ENCODE measurements at regions not wholly inside any gene's neighbourhood (a gene's known extent, or its start where the extent isn't known, plus 50 kb on each side); places are given as distances from the start of the nearest gene placed in this dataset.

GRCh38 chr2:156695020-156695419 is 258.8 kb downstream of the GPD2 start:
- no peak for DNase-seq (ENCODE audit: low read depth in 4 of 4, low spot score in 3 of 4)

GRCh38 chr2:156695595-156695994 is 259.4 kb downstream of the GPD2 start:
- no peak for DNase-seq (ENCODE audit: low read depth in 4 of 4, low spot score in 3 of 4)

- no peak for DNase-seq (ENCODE audit: low read depth in 4 of 4, low spot score in 3 of 4)
Observed at GRCh38 chr2:156697906-156698305, 261.7 kb downstream of the GPD2 start.

DNA sequence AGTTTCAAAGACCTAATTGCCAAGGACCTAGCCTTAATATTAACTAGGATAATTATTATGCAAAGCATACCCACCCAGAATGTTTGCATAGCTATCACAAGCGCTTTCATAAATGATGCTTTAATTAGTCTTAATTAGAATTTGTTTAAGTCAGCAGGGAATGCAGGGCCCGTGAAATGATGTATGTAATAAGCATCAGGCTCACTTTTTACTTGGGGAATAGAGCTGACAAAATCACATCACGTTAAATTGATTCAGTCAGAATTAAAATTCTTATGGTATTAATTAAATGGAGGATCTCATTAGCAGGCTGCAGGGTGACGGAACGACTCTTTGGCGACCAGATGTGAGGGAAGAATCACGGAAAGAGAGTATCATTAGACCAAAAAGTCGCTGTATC is 264.5 kb downstream of the GPD2 start:
- no peak for DNase-seq (ENCODE audit: low read depth in 4 of 4, low spot score in 3 of 4)

DNA sequence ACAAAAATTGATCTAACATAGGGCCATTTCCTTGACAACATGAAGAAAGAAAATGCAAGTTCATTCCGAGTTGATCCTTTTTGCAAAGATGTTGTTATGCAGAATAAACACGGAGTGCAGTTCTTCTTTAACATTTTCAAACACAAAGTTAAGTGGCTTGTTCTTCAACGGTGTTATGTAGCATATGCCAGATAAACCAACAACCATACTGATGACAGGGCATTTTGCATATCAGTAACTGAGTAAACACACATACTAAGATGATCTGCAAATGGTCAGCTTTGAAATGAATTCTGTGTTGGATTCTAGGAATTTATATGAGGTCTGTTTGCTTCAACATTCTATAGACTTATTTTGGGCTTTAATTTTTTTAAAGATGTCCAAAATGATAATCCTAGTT is 266.4 kb downstream of the GPD2 start:
- DNase-seq (ENCODE audit: low read depth in 4 of 4, low spot score in 3 of 4): no peak

DNA sequence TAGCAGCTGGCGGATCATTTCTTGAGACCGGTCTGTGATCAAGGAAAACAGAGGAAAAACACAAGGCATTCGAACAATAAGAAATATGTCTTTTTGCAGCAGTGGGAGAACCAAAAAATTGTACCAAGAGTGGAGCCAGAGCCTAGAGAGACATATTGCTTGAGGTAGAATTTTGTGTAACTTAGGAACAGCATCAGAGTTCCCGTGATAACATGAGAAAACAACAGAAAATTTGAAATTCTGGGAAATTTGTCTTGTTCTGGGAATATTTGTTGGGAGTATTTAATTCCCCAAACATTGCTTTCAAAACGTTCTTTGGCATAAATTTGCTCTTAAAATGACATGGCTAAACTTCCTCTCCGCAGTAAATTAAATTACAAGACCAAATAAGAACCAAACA is 267.5 kb downstream of the GPD2 start:
- DNase-seq (ENCODE audit: low read depth in 4 of 4, low spot score in 3 of 4): no peak

DNA sequence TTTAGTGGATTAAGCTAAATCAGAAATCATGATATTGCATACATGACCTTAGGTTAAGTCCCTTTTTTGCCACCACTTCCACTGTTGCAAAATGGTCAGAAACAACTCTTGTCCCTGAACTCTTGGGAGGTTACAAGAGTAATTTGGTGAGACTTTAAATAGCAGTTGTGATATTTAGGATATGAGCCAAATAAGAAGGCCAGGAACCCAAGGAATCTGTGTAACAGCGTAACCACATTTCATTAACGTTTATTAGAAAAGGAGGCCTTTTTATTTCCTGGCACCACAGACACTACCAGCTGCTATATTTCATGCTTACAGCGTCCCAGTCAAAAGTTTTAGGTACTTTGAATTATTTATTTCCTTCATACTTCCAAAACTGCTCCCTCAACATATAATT is 268.0 kb downstream of the GPD2 start:
- DNase-seq (ENCODE audit: low read depth in 4 of 4, low spot score in 3 of 4): no peak

- DNase-seq (ENCODE audit: low read depth in 4 of 4, low spot score in 3 of 4): peak in 2 of 4 donors; percentile 33 to 37
Observed at GRCh38 chr2:156704617-156705016, 268.4 kb downstream of the GPD2 start.

DNA sequence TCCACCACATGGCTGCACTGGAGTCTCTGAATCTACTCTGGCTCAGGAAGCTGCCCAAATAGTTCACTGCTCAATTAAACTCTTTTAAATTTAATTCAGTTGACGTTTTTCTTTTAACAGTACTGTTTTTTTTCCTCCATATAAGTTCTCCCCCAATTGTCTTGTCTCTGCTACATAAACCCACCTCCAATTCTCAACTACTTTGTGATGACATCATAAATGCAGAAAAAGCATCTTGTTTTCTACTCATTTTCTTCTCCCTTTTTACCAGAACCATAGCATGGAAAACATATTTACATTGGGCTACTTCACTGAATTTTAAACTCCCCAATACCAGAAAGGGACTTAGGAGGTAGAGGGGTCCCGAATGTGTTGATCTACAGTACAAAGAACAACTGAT is 270.4 kb downstream of the GPD2 start:
- DNase-seq (ENCODE audit: low read depth in 4 of 4, low spot score in 3 of 4): no peak

GRCh38 chr2:156708051-156708450 is 271.9 kb downstream of the GPD2 start:
- DNase-seq (ENCODE audit: low read depth in 4 of 4, low spot score in 3 of 4): no peak

GRCh38 chr2:156709091-156709490 is 272.9 kb downstream of the GPD2 start:
- DNase-seq (ENCODE audit: low read depth in 4 of 4, low spot score in 3 of 4): no peak

GRCh38 chr2:156719036-156719435 is 282.9 kb downstream of the GPD2 start:
- DNase-seq (ENCODE audit: low read depth in 4 of 4, low spot score in 3 of 4): no peak

DNA sequence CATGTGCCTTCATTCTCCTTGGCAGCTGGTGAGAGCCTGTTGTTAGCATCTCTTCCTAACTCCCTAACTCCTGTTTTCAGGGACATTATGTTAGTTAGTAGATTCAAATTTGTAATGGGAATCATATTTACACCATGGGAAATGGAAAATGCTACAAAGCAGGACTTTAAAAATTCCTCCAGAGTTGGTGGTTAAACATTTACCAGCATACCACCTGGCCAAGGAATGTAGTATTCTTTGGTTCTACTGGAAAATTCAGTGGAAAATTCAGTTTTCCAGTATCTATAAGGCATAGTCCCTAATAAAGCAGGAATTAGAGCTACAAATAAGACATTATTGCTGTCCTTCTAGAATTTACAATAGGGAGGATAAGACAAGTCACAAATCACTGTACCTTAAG is 291.7 kb downstream of the GPD2 start:
- no peak for DNase-seq (ENCODE audit: low read depth in 4 of 4, low spot score in 3 of 4)

DNA sequence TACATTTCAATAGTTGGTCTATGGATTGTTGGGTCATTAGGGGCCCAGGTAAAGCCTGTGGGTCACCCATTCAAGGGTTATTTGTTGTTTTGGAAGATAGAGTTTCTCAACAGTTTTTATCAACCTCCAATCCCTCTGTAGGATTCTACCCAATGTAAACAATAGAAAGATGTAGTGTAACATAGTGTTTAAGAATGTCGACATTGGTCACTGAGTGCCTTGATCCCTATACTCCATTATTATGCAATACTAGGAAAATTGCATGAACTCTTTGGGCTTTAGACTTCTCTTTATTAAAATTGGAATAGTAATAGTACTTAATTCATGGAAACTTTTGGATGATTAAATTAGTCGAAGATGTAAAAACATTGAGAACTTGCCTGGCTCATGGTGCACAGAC is 292.1 kb downstream of the GPD2 start:
- no peak for DNase-seq (ENCODE audit: low read depth in 4 of 4, low spot score in 3 of 4)

DNA sequence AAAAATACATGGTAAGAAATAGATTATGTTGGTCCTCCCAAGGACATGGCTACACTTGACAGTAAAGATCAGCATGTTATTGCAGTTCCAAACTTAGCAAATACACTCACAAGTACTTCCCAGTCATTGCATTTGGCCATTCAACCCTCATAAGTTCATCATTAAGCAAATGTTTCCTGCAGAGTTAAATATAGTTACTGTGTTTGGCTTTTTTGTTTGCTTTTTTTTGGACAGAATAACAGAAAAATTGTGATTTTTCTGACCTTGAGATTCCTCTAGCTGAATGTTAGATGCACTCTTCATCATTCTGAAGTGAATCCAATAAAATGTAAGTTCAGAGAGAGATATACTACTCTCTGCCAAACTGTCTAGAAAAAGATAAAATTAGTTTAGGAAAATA is 295.3 kb downstream of the GPD2 start:
- no peak for DNase-seq (ENCODE audit: low read depth in 4 of 4, low spot score in 3 of 4)

DNA sequence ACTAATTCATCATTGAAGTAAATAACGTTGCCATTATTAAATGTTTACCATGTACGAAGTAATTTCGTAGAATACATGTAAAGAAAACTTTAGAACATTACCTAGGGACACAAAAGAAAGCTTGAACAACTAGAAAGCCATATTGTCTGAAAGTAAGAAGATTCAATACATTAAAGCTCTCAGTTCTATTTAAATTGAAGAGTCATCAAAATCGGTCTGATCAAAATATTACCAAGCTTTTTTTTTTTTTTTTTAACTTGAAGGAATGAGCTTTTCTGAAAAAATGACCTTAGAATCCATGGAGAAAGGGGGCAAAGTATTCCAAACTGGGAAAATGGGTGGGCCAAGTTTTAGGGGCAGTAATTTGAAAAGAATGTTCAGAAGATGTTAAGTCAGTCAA is 300.8 kb downstream of the GPD2 start:
- no peak for DNase-seq (ENCODE audit: low read depth in 4 of 4, low spot score in 3 of 4)

DNA sequence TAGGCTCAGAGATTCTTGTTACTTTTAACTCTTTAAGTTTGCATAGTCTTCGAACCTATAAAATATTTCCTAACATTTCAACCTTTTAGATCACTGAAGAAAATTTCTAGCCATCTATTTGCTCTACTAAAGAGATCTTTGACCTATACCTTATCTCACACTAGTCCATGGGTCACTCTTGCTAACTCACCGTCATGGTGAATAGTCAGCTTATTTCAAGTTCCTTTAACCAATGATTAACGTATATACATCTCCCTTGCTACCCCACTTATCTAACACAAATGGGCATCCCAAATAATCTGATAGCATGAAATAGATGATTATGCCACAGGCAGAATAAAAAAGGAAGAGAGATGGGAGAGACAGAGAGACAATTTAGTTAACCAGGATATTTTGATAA is 303.1 kb downstream of the GPD2 start:
- no peak for DNase-seq (ENCODE audit: low read depth in 4 of 4, low spot score in 3 of 4)

DNA sequence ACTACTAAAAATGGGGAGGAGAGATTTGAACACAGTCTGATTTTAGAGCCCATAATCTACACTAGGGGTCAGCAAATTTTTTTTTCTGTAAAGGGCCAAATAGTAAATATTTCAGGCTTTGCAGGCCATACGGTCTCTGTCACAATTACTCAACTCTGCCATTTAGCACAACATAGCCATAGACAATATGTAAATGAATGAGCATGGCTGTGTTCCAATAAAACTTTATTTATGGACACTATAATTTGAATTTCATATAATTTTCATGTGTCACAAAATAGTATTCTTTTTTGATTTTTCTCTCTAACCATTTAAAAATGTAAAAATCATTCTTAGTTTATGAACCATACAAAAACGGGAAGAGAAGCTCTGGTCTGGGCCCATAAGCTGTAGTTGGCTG is 309.4 kb downstream of the GPD2 start:
- DNase-seq (ENCODE audit: low read depth in 4 of 4, low spot score in 3 of 4): no peak

DNA sequence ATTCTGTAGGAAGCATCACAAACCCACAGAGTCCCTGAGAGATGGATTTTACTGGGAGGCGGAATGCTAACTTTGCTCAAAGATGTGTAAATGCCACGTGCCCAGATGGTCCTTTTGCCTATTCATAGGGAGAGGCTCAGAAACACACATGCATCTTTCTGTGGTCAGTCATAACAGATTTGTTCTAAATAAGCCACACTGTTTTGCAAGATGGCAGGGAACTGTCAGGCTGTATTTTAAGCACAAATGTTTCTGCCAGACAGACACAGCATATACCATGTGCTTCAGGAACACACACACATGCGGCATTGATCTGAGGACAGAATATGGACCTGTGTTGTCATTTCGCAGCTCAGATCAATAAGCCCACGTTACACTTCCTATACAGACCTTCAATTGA is 312.0 kb downstream of the GPD2 start:
- DNase-seq (ENCODE audit: low read depth in 4 of 4, low spot score in 3 of 4): no peak

DNA sequence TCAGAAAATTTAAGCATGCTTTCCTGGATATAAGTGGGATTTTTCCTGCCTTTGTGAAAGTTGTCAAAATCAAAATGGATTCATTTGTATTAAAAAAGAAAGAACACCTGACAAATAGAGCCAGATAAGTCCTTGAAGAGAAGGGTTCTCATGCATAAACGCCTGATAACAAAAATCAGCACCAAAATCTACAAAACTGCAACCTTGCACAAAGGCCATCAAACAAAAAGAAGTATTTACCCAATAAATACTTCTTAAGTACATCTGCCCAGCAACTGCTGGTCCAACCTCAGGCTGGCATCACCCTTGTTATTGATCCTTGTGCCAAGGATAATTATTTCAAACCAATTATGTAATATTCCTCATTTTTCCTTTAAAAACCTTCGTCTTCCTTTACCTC is 315.9 kb downstream of the GPD2 start:
- DNase-seq (ENCODE audit: low read depth in 4 of 4, low spot score in 3 of 4): no peak

DNA sequence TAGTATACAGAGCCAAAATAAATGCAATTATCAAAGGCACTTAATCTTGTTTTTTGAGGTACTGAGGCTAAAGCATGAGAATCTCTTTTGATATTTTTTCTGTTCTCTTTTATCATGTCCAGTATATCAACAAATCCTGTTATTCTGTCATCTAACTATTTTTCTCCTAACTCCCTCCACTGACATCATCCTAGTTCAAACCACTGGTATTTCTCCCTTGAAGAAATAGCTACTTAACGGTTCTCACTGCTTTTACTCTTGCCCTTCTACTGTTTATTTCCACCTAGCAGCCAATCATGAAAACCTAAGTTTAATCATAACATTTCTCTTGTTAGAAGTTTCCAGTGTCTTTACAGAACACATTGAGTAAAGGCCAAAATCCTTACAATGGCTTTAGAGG is 317.6 kb downstream of the GPD2 start:
- DNase-seq (ENCODE audit: low read depth in 4 of 4, low spot score in 3 of 4): no peak

- no peak for DNase-seq (ENCODE audit: low read depth in 4 of 4, low spot score in 3 of 4)
Observed at GRCh38 chr2:156756516-156756915, 320.3 kb downstream of the GPD2 start.

GRCh38 chr2:156763174-156763573 is 327.0 kb downstream of the GPD2 start:
- no peak for DNase-seq (ENCODE audit: low read depth in 4 of 4, low spot score in 3 of 4)

- no peak for DNase-seq (ENCODE audit: low read depth in 4 of 4, low spot score in 3 of 4)
Observed at GRCh38 chr2:156765043-156765442, 328.9 kb downstream of the GPD2 start.
